ENCODE measurements at regions not wholly inside any gene's neighbourhood (a gene's known extent, or its start where the extent isn't known, plus 50 kb on each side); places are given as distances from the start of the nearest gene placed in this dataset.

- TF ChIP-seq CTCF (conservative IDR thresholded peaks at IDR 0.05; ENCODE audit: low read depth, low read length) (no peak), EZH2 (IDR thresholded peaks at IDR 0.05; ENCODE audit: low read length, unreplicated experiment) (no peak)
Observed at GRCh38 chr6:149166747-149167146, 150.8 kb upstream of the TAB2 start.
